ENCODE measurements at regions not wholly inside any gene's neighbourhood (a gene's known extent, or its start where the extent isn't known, plus 50 kb on each side); places are given as distances from the start of the nearest gene placed in this dataset.

GRCh38 chr4:151820004-151820403 lies 59.2 kb upstream of the GATB start:
- TF ChIP-seq CTCF (IDR thresholded peaks at IDR 0.05) (no peak), EZH2 (IDR thresholded peaks at IDR 0.05; ENCODE audit: borderline replicate concordance, insufficient read depth, low read depth, low read length, poor library complexity, severe bottlenecking) (no peak)

Data from B cell (primary cell).